Endothelial cell of umbilical vein (primary cell): ENCODE measurements at regions not wholly inside any gene's neighbourhood (a gene's known extent, or its start where the extent isn't known, plus 50 kb on each side); places are given as distances from the start of the nearest gene placed in this dataset.

ENCODE experiments used
- BruUV-seq: library from RNA; stranded (reverse); fragments of 400-500 nt; replicated peaks from 2 replicates; lab custom pipeline; 2021; lab: Mats Ljungman, UMichigan
- CTCF ChIA-PET: fragments of 300-600, 350-600 bp; sonication (Branson Sonifier 250); formaldehyde crosslinking; loops from one replicate; lab custom pipeline; 2021; ENCODE audit warnings: antibody characterized with exemption, inconsistent platforms; lab: Charles Lee
- POLR2A ChIA-PET: fragments of 300-600, 350-600 bp; sonication (Branson Sonifier 250); formaldehyde crosslinking; loops from one replicate; lab custom pipeline; 2021; ENCODE audit warnings: antibody characterized with exemption, inconsistent platforms; lab: Charles Lee
- DNase-seq: peaks from one replicate; pipeline ENCODE4 v3.0.0-alpha.2; 2011; ENCODE audit warnings: low read depth, low spot score
- FAIRE-seq: peaks from 2 replicates; lab custom pipeline; 2011; peaks lifted over from hg19 to GRCh38; lab: Jason Lieb, UNC
- H2AFZ ChIP-seq: 2 replicates; pipeline ENCODE4 v1.6.0; 2012; ENCODE audit warnings: low read depth, low read length, control low read depth, inconsistent platforms
- H3K27ac ChIP-seq: 2 replicates; pipeline ENCODE4 v1.5.1; 2011; ENCODE audit warnings: low read depth, mild to moderate bottlenecking, control low read depth, low read length, moderate library complexity; ENCODE audit not compliant: insufficient read depth
- H3K27me3 ChIP-seq, 2 experiments: 2 replicates each; pipeline versions ENCODE4 v1.6.0 to v1.6.1; 2011; ENCODE audit warnings: low read length in 2 of 2, mixed read lengths in 1 of 2; ENCODE audit not compliant: control insufficient read depth in 2 of 2, insufficient read depth in 2 of 2
- H3K36me3 ChIP-seq, 2 experiments: 2 replicates in 1 of 2; 3 replicates in 1 of 2; pipeline ENCODE4 v1.5.1; 2011; ENCODE audit warnings: low read length in 2 of 2, mild to moderate bottlenecking in 1 of 2, moderate library complexity in 1 of 2; ENCODE audit not compliant: control insufficient read depth in 2 of 2, insufficient read depth in 2 of 2; ENCODE audit errors: extremely low read depth in 1 of 2
- H3K4me1 ChIP-seq: 3 replicates; pipeline ENCODE4 v1.5.1; 2011; ENCODE audit warnings: mild to moderate bottlenecking, low read length; ENCODE audit not compliant: control insufficient read depth, insufficient read depth; ENCODE audit errors: extremely low read depth
- H3K4me2 ChIP-seq: 2 replicates; pipeline ENCODE4 v1.6.1; 2011; ENCODE audit warnings: low read length, control low read depth, mixed read lengths; ENCODE audit not compliant: insufficient read depth
- H3K4me3 ChIP-seq, 3 experiments: fragments of 200-600 bp in 1 of 3; sonication (generic), shearing (Covaris generic) in 1 of 3; replicated peaks in 1 of 3; 2 replicates each; pipeline ENCODE4 v1.5.1; 2011 to 2016; ENCODE audit warnings: control low read depth in 3 of 3, low read length in 3 of 3, mild to moderate bottlenecking in 2 of 3, inconsistent platforms in 1 of 3, low read depth in 1 of 3, moderate library complexity in 1 of 3; ENCODE audit not compliant: insufficient read depth in 1 of 3
- H3K79me2 ChIP-seq: 2 replicates; pipeline ENCODE4 v1.6.0; 2012; ENCODE audit warnings: low read length, inconsistent platforms; ENCODE audit not compliant: control insufficient read depth, insufficient read depth
- H3K9ac ChIP-seq: replicated peaks from 2 replicates; pipeline ENCODE3; 2011; ENCODE audit warnings: low read length, control low read depth; ENCODE audit not compliant: insufficient read depth; ENCODE audit errors: extremely low read depth
- H3K9me1 ChIP-seq: replicated peaks from 3 replicates; pipeline ENCODE4 v1.6.0; 2011; ENCODE audit warnings: mild to moderate bottlenecking, low read length; ENCODE audit not compliant: control insufficient read depth, insufficient read depth; ENCODE audit errors: extremely low read depth
- H3K9me3 ChIP-seq: replicated peaks from 2 replicates; pipeline ENCODE4 v1.5.1; 2012; ENCODE audit warnings: low read length, inconsistent platforms; ENCODE audit not compliant: control insufficient read depth, insufficient read depth
- H4K20me1 ChIP-seq: replicated peaks from 2 replicates; pipeline ENCODE3; 2011; ENCODE audit warnings: mild to moderate bottlenecking, low read length; ENCODE audit not compliant: control insufficient read depth, insufficient read depth; ENCODE audit errors: extremely low read depth
- EZH2 ChIP-seq: IDR thresholded peaks from 2 replicates; pipeline ENCODE4 v1.6.1; 2012; ENCODE audit warnings: borderline replicate concordance, low read depth, mild to moderate bottlenecking, moderate library complexity, low read length, inconsistent platforms; ENCODE audit not compliant: severe bottlenecking
- FOS ChIP-seq: IDR thresholded peaks from 2 replicates; pipeline ENCODE4 v1.6.1; 2011; ENCODE audit warnings: mild to moderate bottlenecking, low read length, moderate library complexity, borderline replicate concordance; ENCODE audit not compliant: insufficient read depth
- GATA2 ChIP-seq: IDR thresholded peaks from 2 replicates; pipeline ENCODE4 v1.7.0; 2011; ENCODE audit warnings: low read depth, mild to moderate bottlenecking, moderate library complexity, mixed read lengths, low read length; ENCODE audit not compliant: insufficient read length, insufficient read depth
- JUN ChIP-seq: IDR thresholded peaks from 2 replicates; pipeline ENCODE4 v1.6.1; 2011; ENCODE audit warnings: borderline replicate concordance, low read depth; ENCODE audit not compliant: insufficient read length, insufficient read depth
- MAX ChIP-seq: IDR thresholded peaks from 2 replicates; pipeline ENCODE4 v1.6.1; 2011; ENCODE audit not compliant: insufficient read depth, insufficient read length
- MYC ChIP-seq: IDR thresholded peaks from one replicate; pipeline ENCODE4 v1.6.1; 2011; ENCODE audit warnings: mild to moderate bottlenecking, low read depth, low read length
- POLR2A ChIP-seq: IDR thresholded peaks from 2 replicates; pipeline ENCODE4 v1.6.1; 2012; ENCODE audit warnings: low read depth, mild to moderate bottlenecking, control low read depth, low read length
- POLR2AphosphoS5 ChIP-seq: IDR thresholded peaks from 2 replicates; pipeline ENCODE4 v1.6.1; 2012; ENCODE audit warnings: low read depth, mild to moderate bottlenecking, control low read depth, low read length, moderate library complexity; ENCODE audit not compliant: insufficient read depth
- dilution Hi-C: fragments of 300-500 bp; cut with MboI; formaldehyde crosslinking; loops from one replicate; pipeline ENCODE4 v1.15.0; 2019; ENCODE audit warnings: low sequenced_read_pairs; ENCODE audit not compliant: extremely low pct_ligation_motif_present
- intact Hi-C: fragments of 100-400 bp; cut with micrococcal nuclease; formaldehyde crosslinking; loops from one replicate; pipeline ENCODE4 v1.10.0; 2022
- TF ChIP-seq, protein P1 (sequence below), 2 donors: IDR thresholded peaks; 1 replicate in 1 of 2; 2 replicates in 1 of 2; pipeline ENCODE4 v1.5.1; 2011; ENCODE audit warnings: low read length in 2 of 2, mild to moderate bottlenecking in 2 of 2, moderate library complexity in 2 of 2, control low read depth in 1 of 2, inconsistent platforms in 1 of 2, low read depth in 1 of 2; ENCODE audit not compliant: insufficient read depth in 1 of 2; ENCODE audit errors: extremely low read depth in 1 of 2

DNA sequence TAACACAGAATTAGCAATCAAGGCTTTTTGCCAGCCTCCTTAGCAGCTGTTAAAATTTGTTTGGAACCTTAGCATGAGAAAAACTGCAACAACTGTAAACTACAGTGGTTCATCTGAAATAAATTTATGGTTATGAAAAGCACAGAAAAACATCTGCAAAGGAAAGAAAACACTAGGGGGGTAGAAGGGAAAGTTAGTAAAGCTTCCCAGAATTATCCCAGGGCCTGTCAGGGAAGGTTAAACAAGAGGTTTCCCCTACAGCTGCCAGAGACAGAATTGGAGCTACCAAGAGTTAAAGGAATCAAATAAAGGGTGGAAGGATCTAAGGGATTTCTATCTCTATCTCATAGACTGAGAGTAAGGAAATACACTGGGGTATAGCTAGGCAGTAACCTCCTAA lies 234.7 kb upstream of the DIAPH2 start:
- H3K36me3 ChIP-seq = no peaks in the 10 kb centered on the region
- H3K4me1 ChIP-seq = peaks cover 9% of the 10 kb centered on the region
- no peaks in the 10 kb centered on the region for H3K27me3 ChIP-seq
- H3K9me3 ChIP-seq = no peaks in the 10 kb centered on the region
- H3K9me1 ChIP-seq = no peaks in the 10 kb centered on the region
- TF ChIP-seq POLR2AphosphoS5 (no peak), FOS (no peak), GATA2 (no peak), JUN (no peak), EZH2 (no peak), MYC (no peak), POLR2A (no peak), MAX (no peak)
- TF ChIP-seq, protein P1, sequence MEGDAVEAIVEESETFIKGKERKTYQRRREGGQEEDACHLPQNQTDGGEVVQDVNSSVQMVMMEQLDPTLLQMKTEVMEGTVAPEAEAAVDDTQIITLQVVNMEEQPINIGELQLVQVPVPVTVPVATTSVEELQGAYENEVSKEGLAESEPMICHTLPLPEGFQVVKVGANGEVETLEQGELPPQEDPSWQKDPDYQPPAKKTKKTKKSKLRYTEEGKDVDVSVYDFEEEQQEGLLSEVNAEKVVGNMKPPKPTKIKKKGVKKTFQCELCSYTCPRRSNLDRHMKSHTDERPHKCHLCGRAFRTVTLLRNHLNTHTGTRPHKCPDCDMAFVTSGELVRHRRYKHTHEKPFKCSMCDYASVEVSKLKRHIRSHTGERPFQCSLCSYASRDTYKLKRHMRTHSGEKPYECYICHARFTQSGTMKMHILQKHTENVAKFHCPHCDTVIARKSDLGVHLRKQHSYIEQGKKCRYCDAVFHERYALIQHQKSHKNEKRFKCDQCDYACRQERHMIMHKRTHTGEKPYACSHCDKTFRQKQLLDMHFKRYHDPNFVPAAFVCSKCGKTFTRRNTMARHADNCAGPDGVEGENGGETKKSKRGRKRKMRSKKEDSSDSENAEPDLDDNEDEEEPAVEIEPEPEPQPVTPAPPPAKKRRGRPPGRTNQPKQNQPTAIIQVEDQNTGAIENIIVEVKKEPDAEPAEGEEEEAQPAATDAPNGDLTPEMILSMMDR (IDR thresholded peaks at IDR 0.05; ENCODE audit: extremely low read depth in 1 of 2, insufficient read depth in 1 of 2, low read depth in 1 of 2, low read length in 2 of 2) = no peak
- FAIRE-seq (no peak), DNase-seq (no peak)
- ChIA-PET POLR2A (no interaction called here), CTCF (no interaction called here)
- no peak overlapping the region for H2AFZ ChIP-seq
- H4K20me1 ChIP-seq = no peaks in the 10 kb centered on the region
- intact Hi-C loops = no loop called here
- no peak overlapping the region for H3K9ac ChIP-seq
- H3K4me3 ChIP-seq = no peak overlapping the region
- no peaks in the 10 kb centered on the region for H3K79me2 ChIP-seq
- H3K27ac ChIP-seq = no peak overlapping the region
- dilution Hi-C loops = no loop called here
- H3K4me2 ChIP-seq = no peak overlapping the region
- BruUV-seq = no TSS peak
